ENCODE measurements at regions not wholly inside any gene's neighbourhood (a gene's known extent, or its start where the extent isn't known, plus 50 kb on each side); places are given as distances from the start of the nearest gene placed in this dataset.

DNA sequence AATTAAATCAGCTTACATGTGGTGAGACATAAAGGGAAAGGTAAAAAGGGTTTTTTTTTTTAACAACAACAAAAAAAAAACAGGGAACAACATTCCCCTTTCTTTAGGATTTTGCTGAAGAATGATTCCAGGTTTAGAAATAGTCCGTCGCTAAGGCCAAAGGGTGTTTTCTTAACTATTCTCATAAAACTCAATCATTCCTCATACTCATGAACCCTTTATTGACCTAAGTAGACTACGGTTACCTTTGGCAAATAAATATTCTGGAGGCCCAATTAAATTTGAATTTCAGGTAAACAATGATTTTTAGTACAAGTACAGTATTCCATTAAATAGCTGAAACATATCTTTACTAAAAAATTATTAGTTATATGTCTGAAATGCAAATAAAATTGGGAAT is 55.6 kb upstream of the CCNG1 start:
- no peak overlapping the region for H3K4me2 ChIP-seq (ENCODE audit: control insufficient read depth, extremely low read depth, insufficient read depth, low read depth, low read length)
- FAIRE-seq = no peak
- no peak overlapping the region for H3K27ac ChIP-seq (ENCODE audit: control insufficient read depth, insufficient read depth, low read length)

DNA sequence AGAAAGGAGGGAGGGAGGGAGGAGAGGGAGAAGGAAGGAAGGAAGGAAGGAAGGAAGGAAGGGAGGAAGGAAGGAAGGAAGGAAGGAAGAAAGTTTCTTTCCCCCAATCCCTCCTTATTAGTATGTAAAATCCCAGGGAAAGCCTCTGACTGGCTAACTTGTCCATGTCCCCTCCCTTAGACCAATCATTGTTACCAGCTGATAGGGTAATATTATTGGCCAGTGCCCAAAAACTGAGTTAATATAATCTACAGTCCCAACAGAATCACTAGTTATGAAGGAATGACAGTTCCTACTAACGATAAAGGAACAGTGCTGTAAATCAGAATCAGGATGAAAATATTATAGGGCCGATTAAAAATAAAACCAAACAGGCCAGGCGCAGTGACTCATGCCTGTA is 53.6 kb upstream of the CCNG1 start:
- peaks cover 2% of the 10 kb centered on the region for H3K4me1 ChIP-seq (ENCODE audit: control insufficient read depth, extremely low read depth, insufficient read depth, low read length)
- no peak overlapping the region for H3K4me3 ChIP-seq (ENCODE audit: control insufficient read depth in 2 of 3, extremely low read depth in 1 of 3, insufficient read depth in 2 of 3, low read depth in 1 of 3, low read length in 3 of 3)
- FAIRE-seq = no peak
- TF ChIP-seq, protein P1, sequence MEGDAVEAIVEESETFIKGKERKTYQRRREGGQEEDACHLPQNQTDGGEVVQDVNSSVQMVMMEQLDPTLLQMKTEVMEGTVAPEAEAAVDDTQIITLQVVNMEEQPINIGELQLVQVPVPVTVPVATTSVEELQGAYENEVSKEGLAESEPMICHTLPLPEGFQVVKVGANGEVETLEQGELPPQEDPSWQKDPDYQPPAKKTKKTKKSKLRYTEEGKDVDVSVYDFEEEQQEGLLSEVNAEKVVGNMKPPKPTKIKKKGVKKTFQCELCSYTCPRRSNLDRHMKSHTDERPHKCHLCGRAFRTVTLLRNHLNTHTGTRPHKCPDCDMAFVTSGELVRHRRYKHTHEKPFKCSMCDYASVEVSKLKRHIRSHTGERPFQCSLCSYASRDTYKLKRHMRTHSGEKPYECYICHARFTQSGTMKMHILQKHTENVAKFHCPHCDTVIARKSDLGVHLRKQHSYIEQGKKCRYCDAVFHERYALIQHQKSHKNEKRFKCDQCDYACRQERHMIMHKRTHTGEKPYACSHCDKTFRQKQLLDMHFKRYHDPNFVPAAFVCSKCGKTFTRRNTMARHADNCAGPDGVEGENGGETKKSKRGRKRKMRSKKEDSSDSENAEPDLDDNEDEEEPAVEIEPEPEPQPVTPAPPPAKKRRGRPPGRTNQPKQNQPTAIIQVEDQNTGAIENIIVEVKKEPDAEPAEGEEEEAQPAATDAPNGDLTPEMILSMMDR (optimal IDR thresholded peaks at IDR 0.05 in 1 of 3, IDR thresholded peaks at IDR 0.05 in 1 of 3, conservative IDR thresholded peaks at IDR 0.05 in 1 of 3; ENCODE audit: extremely low read depth in 1 of 3, insufficient read depth in 2 of 3, low read length in 3 of 3) = no peak
- no peak for TF ChIP-seq EZH2 (IDR thresholded peaks at IDR 0.05; ENCODE audit: low read length)
- no peak overlapping the region for H3K27ac ChIP-seq (ENCODE audit: control insufficient read depth, insufficient read depth, low read length)
- H3K27me3 ChIP-seq (ENCODE audit: control insufficient read depth, extremely low read depth, insufficient read depth, low read length) = no peaks in the 10 kb centered on the region
- H3K9me1 ChIP-seq (ENCODE audit: control insufficient read depth, extremely low read depth, insufficient read depth, low read length) = no peaks in the 10 kb centered on the region
- DNase-seq (ENCODE audit: low read depth, low spot score) = no peak
- H3K9me3 ChIP-seq (ENCODE audit: control insufficient read depth, low read depth, low read length) = no peaks in the 10 kb centered on the region
- H3K79me2 ChIP-seq (ENCODE audit: control insufficient read depth, insufficient read depth, low read length) = no peaks in the 10 kb centered on the region
- H4K20me1 ChIP-seq (ENCODE audit: control insufficient read depth, extremely low read depth, insufficient read depth, low read length) = no peaks in the 10 kb centered on the region
- no peaks in the 10 kb centered on the region for H3K36me3 ChIP-seq (ENCODE audit: control insufficient read depth in 2 of 2, extremely low read depth in 1 of 2, insufficient read depth in 2 of 2, low read length in 2 of 2)
- dilution Hi-C loops (cut with MboI; ENCODE audit: extremely low pct_ligation_motif_present, low sequenced_read_pairs) = no loop called here
- no peak overlapping the region for H3K9ac ChIP-seq (ENCODE audit: control insufficient read depth, extremely low read depth, insufficient read depth, low read length)
- no peak overlapping the region for H3K4me2 ChIP-seq (ENCODE audit: control insufficient read depth, extremely low read depth, insufficient read depth, low read depth, low read length)
- H2AFZ ChIP-seq (ENCODE audit: control insufficient read depth, low read length) = no peak overlapping the region

More for the DNA sequence above, 55.6 kb upstream of the CCNG1 start:
- Histone ChIP-seq H4K20me1 (ENCODE audit: control insufficient read depth, extremely low read depth, insufficient read depth, low read length) (no peaks in the 10 kb centered on the region), H3K9me3 (ENCODE audit: control insufficient read depth, low read depth, low read length) (no peaks in the 10 kb centered on the region), H2AFZ (ENCODE audit: control insufficient read depth, low read length) (no peak overlapping the region), H3K4me3 (ENCODE audit: control insufficient read depth in 2 of 3, extremely low read depth in 1 of 3, insufficient read depth in 2 of 3, low read depth in 1 of 3, low read length in 3 of 3) (no peak overlapping the region), H3K27me3 (ENCODE audit: control insufficient read depth, extremely low read depth, insufficient read depth, low read length) (no peaks in the 10 kb centered on the region), H3K9ac (ENCODE audit: control insufficient read depth, extremely low read depth, insufficient read depth, low read length) (no peak overlapping the region), H3K4me1 (ENCODE audit: control insufficient read depth, extremely low read depth, insufficient read depth, low read length) (peaks cover 2% of the 10 kb centered on the region), H3K79me2 (ENCODE audit: control insufficient read depth, insufficient read depth, low read length) (no peaks in the 10 kb centered on the region), H3K9me1 (ENCODE audit: control insufficient read depth, extremely low read depth, insufficient read depth, low read length) (no peaks in the 10 kb centered on the region), H3K36me3 (ENCODE audit: control insufficient read depth in 2 of 2, extremely low read depth in 1 of 2, insufficient read depth in 2 of 2, low read length in 2 of 2) (no peaks in the 10 kb centered on the region)
- dilution Hi-C loops (cut with MboI; ENCODE audit: extremely low pct_ligation_motif_present, low sequenced_read_pairs) = no loop called here
- TF ChIP-seq, protein P1 (optimal IDR thresholded peaks at IDR 0.05 in 1 of 3, IDR thresholded peaks at IDR 0.05 in 1 of 3, conservative IDR thresholded peaks at IDR 0.05 in 1 of 3; ENCODE audit: extremely low read depth in 1 of 3, insufficient read depth in 2 of 3, low read length in 3 of 3) = no peak
- no peak for TF ChIP-seq EZH2 (IDR thresholded peaks at IDR 0.05; ENCODE audit: low read length)
- no peak for DNase-seq (ENCODE audit: low read depth, low spot score)

Data from keratinocyte (primary cell).